Endodermal cell (in vitro differentiated cells): ENCODE measurements at regions not wholly inside any gene's neighbourhood (a gene's known extent, or its start where the extent isn't known, plus 50 kb on each side); places are given as distances from the start of the nearest gene placed in this dataset.

Experiments
- DNase-seq: peaks from one replicate; pipeline ENCODE4 v3.0.0-alpha.2; 2017
- H3K27ac ChIP-seq: 2 replicates; pipeline ENCODE4 v1.5.1; 2013; ENCODE audit warnings: mild to moderate bottlenecking, low read depth, low read length, moderate library complexity
- H3K27me3 ChIP-seq: 2 replicates; pipeline ENCODE4 v1.6.1; 2013; ENCODE audit warnings: mild to moderate bottlenecking, low read length, moderate library complexity; ENCODE audit not compliant: insufficient read depth, control insufficient read depth, poor library complexity, severe bottlenecking
- H3K36me3 ChIP-seq: 2 replicates; pipeline ENCODE4 v1.7.0; 2013; ENCODE audit warnings: mild to moderate bottlenecking, low read length, moderate library complexity; ENCODE audit not compliant: control insufficient read depth, insufficient read depth
- H3K4me1 ChIP-seq: one replicate; pipeline ENCODE4 v1.7.0; 2013; ENCODE audit warnings: low read length; ENCODE audit not compliant: control insufficient read depth, insufficient read depth
- H3K4me3 ChIP-seq: 2 replicates; pipeline ENCODE4 v1.5.1; 2013; ENCODE audit warnings: mild to moderate bottlenecking, low read length, moderate library complexity
- H3K9ac ChIP-seq: 2 replicates; pipeline ENCODE4 v1.6.1; 2013; ENCODE audit warnings: mild to moderate bottlenecking, low read length, moderate library complexity; ENCODE audit not compliant: poor library complexity, severe bottlenecking; ENCODE audit errors: extremely low read depth
- H3K9me3 ChIP-seq: 2 replicates; pipeline ENCODE4 v1.6.1; 2013; ENCODE audit warnings: mild to moderate bottlenecking, low read length, moderate library complexity; ENCODE audit not compliant: control insufficient read depth
- H3K27ac Mint-ChIP-seq: 2 replicates; pipeline ENCODE4 v1.8.0; 2020; ENCODE audit warnings: mixed read lengths
- H3K27me3 Mint-ChIP-seq: 2 replicates; pipeline ENCODE4 v1.8.0; 2021; ENCODE audit warnings: mild to moderate bottlenecking, mixed read lengths; ENCODE audit not compliant: insufficient read depth
- H3K36me3 Mint-ChIP-seq: 2 replicates; pipeline ENCODE4 v1.8.0; 2020; ENCODE audit warnings: low read depth, mixed read lengths
- H3K4me1 Mint-ChIP-seq: 2 replicates; pipeline ENCODE4 v1.8.0; 2020; ENCODE audit warnings: mixed read lengths
- H3K4me3 Mint-ChIP-seq: 2 replicates; pipeline ENCODE4 v1.8.0; 2020; ENCODE audit warnings: mild to moderate bottlenecking, moderate library complexity, mixed read lengths
- H3K9me3 Mint-ChIP-seq: 2 replicates; pipeline ENCODE4 v1.8.0; 2020; ENCODE audit warnings: mild to moderate bottlenecking, mixed read lengths
- CTCF ChIP-seq: fragments of 200-600 bp; sonication (generic); conservative IDR thresholded peaks from 2 replicates; pipeline ENCODE4 v1.5.0; 2021; ENCODE audit warnings: antibody characterized with exemption, mild to moderate bottlenecking
- WGBS, 2 experiments: methylation state at CpG; one replicate each; pipeline versions ENCODE4 v1.1.5 to v1.1.7; 2013; ENCODE audit warnings: missing lambda C conversion rate in 2 of 2, mixed read lengths in 1 of 2; ENCODE audit not compliant: insufficient coverage in 1 of 2, insufficient read length in 1 of 2; 5-methylcytosine and 5-hydroxymethylcytosine counted together

- 93% methylated on average over 2 of the region's 2 CpGs; no CpG with 5 or more reads in 1 of the 2 experiments for WGBS, 2 experiments
- no peaks in the 10 kb centered on the region for H3K27me3 ChIP-seq
- Mint-ChIP-seq H3K4me1 (no peaks in the 10 kb centered on the region), H3K27ac (no peak overlapping the region), H3K9me3 (no peaks in the 10 kb centered on the region), H3K4me3 (no peak overlapping the region), H3K36me3 (no peaks in the 10 kb centered on the region), H3K27me3 (no peaks in the 10 kb centered on the region)
- H3K36me3 ChIP-seq: no peaks in the 10 kb centered on the region
- H3K27ac ChIP-seq: no peak overlapping the region
- no peaks in the 10 kb centered on the region for H3K9me3 ChIP-seq
- no peaks in the 10 kb centered on the region for H3K4me1 ChIP-seq
- no peak overlapping the region for H3K4me3 ChIP-seq
- no peak for TF ChIP-seq CTCF
- no peak for DNase-seq
- H3K9ac ChIP-seq: no peak overlapping the region
Observed at GRCh38 chr3:76372497-76372896, 587.1 kb upstream of the ZNF717 start.

- no peak for DNase-seq
- H3K9ac ChIP-seq: no peak overlapping the region
- H3K36me3 ChIP-seq: no peaks in the 10 kb centered on the region
- H3K27me3 ChIP-seq: no peaks in the 10 kb centered on the region
- Mint-ChIP-seq H3K27ac (no peak overlapping the region), H3K9me3 (no peaks in the 10 kb centered on the region), H3K4me1 (no peaks in the 10 kb centered on the region), H3K27me3 (no peaks in the 10 kb centered on the region), H3K36me3 (no peaks in the 10 kb centered on the region), H3K4me3 (no peak overlapping the region)
- H3K4me1 ChIP-seq: no peaks in the 10 kb centered on the region
- WGBS, 2 experiments: 93 to 100% methylated on average over 1 of the region's 1 CpG
- H3K27ac ChIP-seq: no peak overlapping the region
- no peak overlapping the region for H3K4me3 ChIP-seq
- no peak for TF ChIP-seq CTCF
- H3K9me3 ChIP-seq: no peaks in the 10 kb centered on the region
Observed at GRCh38 chr3:76377074-76377473, 591.7 kb upstream of the ZNF717 start.

- Histone ChIP-seq H3K4me3 (no peak overlapping the region), H3K9me3 (no peaks in the 10 kb centered on the region), H3K36me3 (no peaks in the 10 kb centered on the region), H3K9ac (no peak overlapping the region), H3K27ac (no peak overlapping the region), H3K27me3 (no peaks in the 10 kb centered on the region), H3K4me1 (no peaks in the 10 kb centered on the region)
- no peaks in the 10 kb centered on the region for H3K9me3 Mint-ChIP-seq
- H3K27ac Mint-ChIP-seq: no peak overlapping the region
- H3K27me3 Mint-ChIP-seq: no peaks in the 10 kb centered on the region
- DNase-seq: no peak
- H3K36me3 Mint-ChIP-seq: no peaks in the 10 kb centered on the region
- WGBS, 2 experiments: 92 to 100% methylated on average over 2 to 4 of the region's 4 CpGs
- TF ChIP-seq CTCF: no peak
- H3K4me3 Mint-ChIP-seq: no peak overlapping the region
- H3K4me1 Mint-ChIP-seq: no peaks in the 10 kb centered on the region
Observed at GRCh38 chr3:76378789-76379188, 593.4 kb upstream of the ZNF717 start.
